ENCODE measurements at regions not wholly inside any gene's neighbourhood (a gene's known extent, or its start where the extent isn't known, plus 50 kb on each side); places are given as distances from the start of the nearest gene placed in this dataset.

GRCh38 chr3:55191911-55192775 is 264.3 kb upstream of the LRTM1 start:
- TF ChIP-seq EZH2 (IDR thresholded peaks at IDR 0.05; ENCODE audit: low read length, unreplicated experiment) = no peak
- TF ChIP-seq CTCF (conservative IDR thresholded peaks at IDR 0.05; ENCODE audit: low read depth, low read length) = no peak

Measured in PC-3 (cell line).